HepG2 (cell line): ENCODE measurements at regions not wholly inside any gene's neighbourhood (a gene's known extent, or its start where the extent isn't known, plus 50 kb on each side); places are given as distances from the start of the nearest gene placed in this dataset.

Experiments used
- ATAC-seq: fragments of 200-7000 bp; cut with Tn5 transposase; 3 replicates; pipeline ENCODE4 v1.9.1; 2020; ENCODE audit warnings: mild to moderate bottlenecking, moderate library complexity
- BruUV-seq: library from RNA; stranded (reverse); fragments of 400-500 nt; replicated peaks from 2 replicates; lab custom pipeline; 2021; lab: Mats Ljungman, UMichigan
- CTCF ChIA-PET: fragments of 300-600 bp; formaldehyde crosslinking; extraction: SDS; loops from one replicate; lab custom pipeline; 2021; ENCODE audit warnings: low total read pairs, inconsistent platforms, low intra/inter-chr PET ratio; lab: Yijun Ruan, JAX
- POLR2A ChIA-PET: fragments of 350-600 bp; sonication (Branson Sonifier 250); formaldehyde crosslinking; loops from one replicate; lab custom pipeline; 2020; ENCODE audit warnings: antibody characterized with exemption, inconsistent platforms; lab: Yijun Ruan, JAX
- DNase-seq: peaks from one replicate; pipeline ENCODE4 v3.0.0-alpha.2; 2015; ENCODE audit warnings: low spot score
- FAIRE-seq: peaks from 3 replicates; lab custom pipeline; 2011; peaks lifted over from hg19 to GRCh38; lab: Jason Lieb, UNC
- H2AFZ ChIP-seq: one replicate; pipeline ENCODE4 v1.6.1; 2011; ENCODE audit warnings: low read length, inconsistent platforms
- H3K27ac ChIP-seq: fragments of 300-600 bp; 3 replicates; pipeline ENCODE4 v1.8.0; 2011; ENCODE audit warnings: mixed run types, mild to moderate bottlenecking, mixed read lengths, low read length, inconsistent platforms; ENCODE audit not compliant: insufficient read depth; ENCODE audit errors: extremely low read length
- H3K27me3 ChIP-seq, 2 experiments: fragments of 200-600 bp in 1 of 2; 2 replicates in 1 of 2; 3 replicates in 1 of 2; pipeline versions ENCODE4 v1.6.0 to v1.8.0; 2011; ENCODE audit warnings: low read length in 2 of 2, mild to moderate bottlenecking in 2 of 2, moderate library complexity in 2 of 2, inconsistent platforms in 1 of 2; ENCODE audit not compliant: insufficient read depth in 2 of 2, control insufficient read depth in 1 of 2
- H3K36me3 ChIP-seq, 2 experiments: fragments of 200-600 bp in 1 of 2; replicated peaks in 1 of 2; 2 replicates in 1 of 2; 3 replicates in 1 of 2; pipeline versions ENCODE4 v1.5.1 to v1.8.0; 2011; ENCODE audit warnings: low read length in 2 of 2, inconsistent platforms in 1 of 2; ENCODE audit not compliant: insufficient read depth in 2 of 2, control insufficient read depth in 1 of 2
- H3K4me1 ChIP-seq: 2 replicates; pipeline ENCODE4 v1.5.1; 2012; ENCODE audit warnings: low read length, inconsistent platforms; ENCODE audit not compliant: insufficient read depth
- H3K4me2 ChIP-seq: 2 replicates; pipeline ENCODE4 v1.6.0; 2011; ENCODE audit warnings: low read depth, low read length, inconsistent platforms
- H3K4me3 ChIP-seq, 3 experiments: fragments of 200-600 bp in 1 of 3; sonication (generic), shearing (Covaris generic) in 1 of 3; replicated peaks in 1 of 3; 2 replicates each; pipeline ENCODE4 v1.5.1; 2011 to 2016; ENCODE audit warnings: low read length in 3 of 3, inconsistent platforms in 2 of 3, low read depth in 2 of 3, mild to moderate bottlenecking in 2 of 3, control low read depth in 1 of 3, mixed read lengths in 1 of 3; ENCODE audit not compliant: insufficient read depth in 1 of 3
- H3K79me2 ChIP-seq: one replicate; pipeline ENCODE4 v1.6.1; 2011; ENCODE audit warnings: low read length, inconsistent platforms; ENCODE audit not compliant: insufficient read depth
- H3K9ac ChIP-seq: 2 replicates; pipeline ENCODE4 v1.6.0; 2011; ENCODE audit warnings: mild to moderate bottlenecking, low read depth, low read length, inconsistent platforms; ENCODE audit not compliant: insufficient read depth
- H3K9me3 ChIP-seq: 2 replicates; pipeline ENCODE4 v1.5.1; 2012; ENCODE audit warnings: mild to moderate bottlenecking, low read length
- H4K20me1 ChIP-seq: 2 replicates; pipeline ENCODE4 v1.6.0; 2011; ENCODE audit warnings: inconsistent platforms, mild to moderate bottlenecking, low read length, moderate library complexity; ENCODE audit not compliant: insufficient read depth
- ATF7 ChIP-seq, 2 experiments: fragments of 450-650 bp in 1 of 2; sonication (generic) in 1 of 2; formaldehyde crosslinking in 1 of 2; IDR thresholded peaks; 2 replicates each; pipeline versions ENCODE4 v1.4.0 to v1.6.1; 2016 to 2020; ENCODE audit warnings: antibody characterized with exemption in 1 of 2, mild to moderate bottlenecking in 1 of 2, missing genetic modification reagents in 1 of 2
- FUBP1 ChIP-seq: sonication (generic); formaldehyde crosslinking; IDR thresholded peaks from 2 replicates; pipeline ENCODE4 v1.5.1; 2020; ENCODE audit warnings: missing genetic modification reagents, mild to moderate bottlenecking, borderline replicate concordance
- HOXA3 ChIP-seq: sonication (generic); formaldehyde crosslinking; IDR thresholded peaks from 2 replicates; pipeline ENCODE4 v1.5.0; 2020; ENCODE audit warnings: missing genetic modification reagents
- KLF16 ChIP-seq, 2 experiments: sonication (generic) in 1 of 2; formaldehyde crosslinking in 1 of 2; IDR thresholded peaks; 2 replicates each; pipeline versions ENCODE4 v1.6.1 to v1.8.0; 2016 to 2023; ENCODE audit warnings: missing genetic modification reagents in 2 of 2, missing compliant biosample characterization in 1 of 2
- MLLT10 ChIP-seq: sonication (generic); formaldehyde crosslinking; IDR thresholded peaks from 2 replicates; pipeline ENCODE4 v1.4.0; 2020; ENCODE audit warnings: missing genetic modification reagents
- RAD21 ChIP-seq: fragments of 450-650 bp; formaldehyde crosslinking; IDR thresholded peaks from 2 replicates; pipeline ENCODE4 v1.5.0; 2020; ENCODE audit warnings: mild to moderate bottlenecking
- STAG1 ChIP-seq: sonication (generic); formaldehyde crosslinking; IDR thresholded peaks from 2 replicates; pipeline ENCODE4 v1.4.0; 2020; ENCODE audit warnings: missing genetic modification reagents
- ZNF256 ChIP-seq: sonication (generic); formaldehyde crosslinking; conservative IDR thresholded peaks from 2 replicates; pipeline ENCODE4 v1.4.0; 2020; ENCODE audit warnings: missing genetic modification reagents
- WGBS: methylation state at CpG from one replicate; pipeline ENCODE4 v1.1.6; 2017; ENCODE audit warnings: low lambda C conversion rate; 5-methylcytosine and 5-hydroxymethylcytosine counted together
- in situ Hi-C: cut with HindIII; loops from 2 replicates; pipeline ENCODE4 v1.10.0; 2017; ENCODE audit warnings: low pct_unique_long_range_greater_than_20kb; ENCODE audit not compliant: extremely low pct_ligation_motif_present
- intact Hi-C: fragments of 100-400 bp; cut with micrococcal nuclease; formaldehyde crosslinking; loops from one replicate; pipeline ENCODE4 v1.10.0; 2022; ENCODE audit not compliant: unreplicated experiment
- TF ChIP-seq, protein P1 (sequence below): sonication (generic); formaldehyde crosslinking; IDR thresholded peaks from 2 replicates; pipeline ENCODE4 v1.5.0; 2020; ENCODE audit warnings: missing genetic modification reagents

DNA sequence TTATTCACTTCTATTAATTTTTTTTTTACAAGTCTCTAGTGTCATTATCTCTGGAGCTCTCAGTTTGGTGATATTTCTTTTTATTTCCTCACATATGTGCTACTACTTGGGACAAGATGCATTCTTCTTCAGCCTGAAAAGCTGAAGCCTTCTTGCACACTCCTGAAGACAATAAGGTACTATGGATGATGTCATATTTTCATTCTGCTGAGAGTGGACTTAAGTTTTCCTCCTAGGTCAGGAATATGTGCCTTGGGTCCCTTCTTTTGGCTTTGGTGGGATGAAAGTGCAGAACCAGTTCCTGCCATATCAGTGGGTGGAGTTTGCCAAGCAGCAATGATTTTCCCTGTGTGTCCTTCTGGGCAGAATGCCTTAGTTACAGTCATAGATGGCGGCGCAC is 188.7 kb upstream of the EYA4 start:
- Histone ChIP-seq H3K36me3 (no peaks in the 10 kb centered on the region), H3K9me3 (no peaks in the 10 kb centered on the region), H3K4me1 (peaks cover 6% of the 10 kb centered on the region; the same call in 1 of the 2 replicates), H3K27ac (no peak overlapping the region), H3K4me3 (no peak overlapping the region), H2AFZ (no peak overlapping the region), H3K27me3 (no peaks in the 10 kb centered on the region), H3K4me2 (no peak overlapping the region), H3K9ac (no peak overlapping the region), H4K20me1 (no peaks in the 10 kb centered on the region), H3K79me2 (no peaks in the 10 kb centered on the region)
- ATAC-seq (no peak), DNase-seq (no peak), FAIRE-seq (no peak)
- in situ Hi-C loops, result no loop called here
- no TSS peak for BruUV-seq
- 95% methylated on average over 2 of the region's 2 CpGs for WGBS
- ChIA-PET CTCF (no interaction called here), POLR2A (no interaction called here)
- TF ChIP-seq HOXA3 (CRISPR knock-in tag), result no peak
- TF ChIP-seq ATF7 (IDR thresholded peaks at IDR 0.05), result peak; percentile 90
- no peak for TF ChIP-seq ATF7 (CRISPR knock-in tag; IDR thresholded peaks at IDR 0.05)
- intact Hi-C loops, result no loop called here

DNA sequence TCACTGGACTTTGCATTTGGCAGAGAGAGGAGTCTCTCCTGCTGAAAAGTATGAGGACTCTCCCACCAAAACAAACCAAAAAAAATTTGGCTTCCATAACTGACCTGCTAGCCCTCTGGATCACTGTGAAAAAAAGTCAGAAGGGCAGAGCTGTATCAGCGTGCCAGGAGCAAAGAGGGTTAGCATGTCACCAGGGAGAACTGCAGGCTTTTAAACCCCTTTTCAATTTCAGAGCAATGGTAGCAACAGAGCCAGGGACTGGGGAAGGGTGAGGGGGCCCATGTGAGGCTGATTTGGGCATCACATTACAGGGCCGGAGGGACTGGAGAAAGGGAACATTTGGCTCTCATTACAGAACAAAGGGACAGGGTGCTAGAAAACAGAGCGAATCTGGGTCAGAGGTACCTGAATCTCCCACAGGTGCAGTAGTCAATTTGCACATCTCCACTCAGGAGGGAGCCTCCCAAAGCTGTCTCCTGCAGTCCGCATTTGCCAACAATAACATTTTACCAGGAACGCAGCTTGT is 185.7 kb upstream of the EYA4 start:
- H3K4me1 ChIP-seq, result peaks cover 6% of the 10 kb centered on the region; the same call in 1 of the 2 replicates
- no peak overlapping the region for H2AFZ ChIP-seq
- no peaks in the 10 kb centered on the region for H3K79me2 ChIP-seq
- H3K9me3 ChIP-seq, result no peaks in the 10 kb centered on the region
- DNase-seq, result no peak
- no peak overlapping the region for H3K4me2 ChIP-seq
- H3K27me3 ChIP-seq, result no peaks in the 10 kb centered on the region
- intact Hi-C loops, result no loop called here
- no peak overlapping the region for H3K9ac ChIP-seq
- 47% methylated on average over 5 of the region's 5 CpGs for WGBS
- POLR2A ChIA-PET, result no interaction called here
- FAIRE-seq, result no peak
- no peaks in the 10 kb centered on the region for H4K20me1 ChIP-seq
- no peaks in the 10 kb centered on the region for H3K36me3 ChIP-seq
- H3K4me3 ChIP-seq, result no peak overlapping the region
- ATAC-seq, result no peak
- TF ChIP-seq ZNF256 (CRISPR knock-in tag), result no peak
- TF ChIP-seq FUBP1, result no peak
- TF ChIP-seq, protein P1, sequence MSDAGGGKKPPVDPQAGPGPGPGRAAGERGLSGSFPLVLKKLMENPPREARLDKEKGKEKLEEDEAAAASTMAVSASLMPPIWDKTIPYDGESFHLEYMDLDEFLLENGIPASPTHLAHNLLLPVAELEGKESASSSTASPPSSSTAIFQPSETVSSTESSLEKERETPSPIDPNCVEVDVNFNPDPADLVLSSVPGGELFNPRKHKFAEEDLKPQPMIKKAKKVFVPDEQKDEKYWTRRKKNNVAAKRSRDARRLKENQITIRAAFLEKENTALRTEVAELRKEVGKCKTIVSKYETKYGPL (CRISPR knock-in tag), result no peak
- no peak for TF ChIP-seq KLF16 (CRISPR knock-in tag; IDR thresholded peaks at IDR 0.05)
- no peak for TF ChIP-seq MLLT10 (CRISPR knock-in tag)
- TF ChIP-seq RAD21 (CRISPR knock-in tag), result no peak
- no peak for TF ChIP-seq STAG1
- TF ChIP-seq, all 625 proteins: peak for 0
- BruUV-seq, result no TSS peak
- H3K27ac ChIP-seq, result no peak overlapping the region
- CTCF ChIA-PET, result no interaction called here
- in situ Hi-C loops, result no loop called here
